HL-60 (cell line): ENCODE measurements at regions not wholly inside any gene's neighbourhood (a gene's known extent, or its start where the extent isn't known, plus 50 kb on each side); places are given as distances from the start of the nearest gene placed in this dataset.

Experiments
- DNase-seq, 2 experiments: peaks; one replicate each; pipeline ENCODE4 v3.0.0-alpha.2; 2010 to 2020; ENCODE audit warnings: low read depth in 1 of 2, low spot score in 1 of 2
- H3K27ac ChIP-seq: fragments of 250-450 bp; sonication (Bioruptor Pico); replicated peaks from 2 replicates; pipeline ENCODE4 v1.5.1; 2020; ENCODE audit warnings: mild to moderate bottlenecking, moderate library complexity
- H3K27me3 ChIP-seq: fragments of 250-450 bp; sonication (Bioruptor Pico); 2 replicates; pipeline ENCODE4 v1.5.1; 2021; ENCODE audit warnings: mild to moderate bottlenecking, moderate library complexity; ENCODE audit not compliant: insufficient read depth, poor library complexity, severe bottlenecking
- H3K4me3 ChIP-seq: replicated peaks from 2 replicates; pipeline ENCODE4 v1.5.1; 2011; ENCODE audit warnings: mild to moderate bottlenecking, control low read depth, low read length; ENCODE audit not compliant: insufficient read depth
- GABPA ChIP-seq: IDR thresholded peaks from 2 replicates; pipeline ENCODE4 v1.6.1; 2012; ENCODE audit warnings: low read depth
- POLR2AphosphoS5 ChIP-seq: IDR thresholded peaks from 2 replicates; pipeline ENCODE4 v1.6.1; 2012; ENCODE audit warnings: low read depth
- REST ChIP-seq: IDR thresholded peaks from 2 replicates; pipeline ENCODE4 v1.6.1; 2012; ENCODE audit warnings: low read depth; ENCODE audit not compliant: insufficient replicate concordance
- SPI1 ChIP-seq: IDR thresholded peaks from 2 replicates; pipeline ENCODE4 v1.6.1; 2012; ENCODE audit warnings: low read depth, mild to moderate bottlenecking, borderline replicate concordance
- TF ChIP-seq, protein P1 (sequence below): IDR thresholded peaks from one replicate; pipeline ENCODE4 v1.5.1; 2011; ENCODE audit warnings: low read length, control low read depth, inconsistent platforms; ENCODE audit not compliant: insufficient read depth

GRCh38 chr9:18017136-18017535, 438.3 kb downstream of the SH3GL2 start:
- H3K27ac ChIP-seq = no peak overlapping the region
- DNase-seq = no peak
- H3K27me3 ChIP-seq = no peaks in the 10 kb centered on the region
- TF ChIP-seq, protein P1, sequence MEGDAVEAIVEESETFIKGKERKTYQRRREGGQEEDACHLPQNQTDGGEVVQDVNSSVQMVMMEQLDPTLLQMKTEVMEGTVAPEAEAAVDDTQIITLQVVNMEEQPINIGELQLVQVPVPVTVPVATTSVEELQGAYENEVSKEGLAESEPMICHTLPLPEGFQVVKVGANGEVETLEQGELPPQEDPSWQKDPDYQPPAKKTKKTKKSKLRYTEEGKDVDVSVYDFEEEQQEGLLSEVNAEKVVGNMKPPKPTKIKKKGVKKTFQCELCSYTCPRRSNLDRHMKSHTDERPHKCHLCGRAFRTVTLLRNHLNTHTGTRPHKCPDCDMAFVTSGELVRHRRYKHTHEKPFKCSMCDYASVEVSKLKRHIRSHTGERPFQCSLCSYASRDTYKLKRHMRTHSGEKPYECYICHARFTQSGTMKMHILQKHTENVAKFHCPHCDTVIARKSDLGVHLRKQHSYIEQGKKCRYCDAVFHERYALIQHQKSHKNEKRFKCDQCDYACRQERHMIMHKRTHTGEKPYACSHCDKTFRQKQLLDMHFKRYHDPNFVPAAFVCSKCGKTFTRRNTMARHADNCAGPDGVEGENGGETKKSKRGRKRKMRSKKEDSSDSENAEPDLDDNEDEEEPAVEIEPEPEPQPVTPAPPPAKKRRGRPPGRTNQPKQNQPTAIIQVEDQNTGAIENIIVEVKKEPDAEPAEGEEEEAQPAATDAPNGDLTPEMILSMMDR = no peak
- no peak for TF ChIP-seq REST
- H3K4me3 ChIP-seq = no peak overlapping the region

DNA sequence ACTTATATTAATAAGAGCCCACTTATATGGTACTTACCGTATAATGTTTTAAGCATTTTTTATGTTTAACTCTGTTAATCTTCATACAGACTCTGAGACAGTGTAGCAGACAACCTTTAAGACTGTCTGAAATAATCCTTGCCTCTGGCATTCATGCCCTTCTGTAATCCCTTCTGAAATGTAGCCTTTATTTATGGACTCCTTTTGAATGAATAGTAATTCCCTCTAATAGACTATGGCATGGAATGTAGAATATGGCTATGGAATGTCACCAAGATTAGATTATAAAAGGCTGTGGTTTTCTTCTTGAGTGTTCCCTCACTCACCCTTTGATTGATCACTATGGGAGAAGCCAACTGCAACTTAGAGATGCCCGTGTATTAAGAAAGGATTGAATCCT, 439.4 kb downstream of the SH3GL2 start:
- Histone ChIP-seq H3K27me3 (no peaks in the 10 kb centered on the region), H3K27ac (no peak overlapping the region), H3K4me3 (no peak overlapping the region)
- TF ChIP-seq GABPA (no peak), SPI1 (no peak), REST (no peak), POLR2AphosphoS5 (no peak)
- TF ChIP-seq, protein P1 = no peak
- DNase-seq = no peak

DNA sequence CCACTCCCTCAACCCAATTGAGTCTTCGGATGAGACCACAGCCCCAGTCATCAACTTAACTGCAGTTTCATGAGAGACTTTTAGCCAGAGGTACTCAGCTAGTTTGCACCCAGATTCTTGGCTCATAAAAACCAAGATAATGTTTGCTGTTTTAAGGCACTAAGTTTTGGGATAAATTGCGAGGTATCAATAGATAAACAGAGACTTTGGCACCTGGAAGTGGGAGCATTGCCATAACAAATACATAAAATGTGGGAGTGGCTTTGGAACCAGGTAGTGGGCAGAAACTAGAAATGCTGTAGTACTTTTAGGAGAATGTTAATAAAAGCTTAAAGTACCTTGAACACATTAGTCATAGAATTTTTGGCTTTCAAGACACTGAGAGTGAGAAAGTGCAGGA, 439.8 kb downstream of the SH3GL2 start:
- no peak for DNase-seq
- no peak for TF ChIP-seq GABPA
- no peak for TF ChIP-seq REST
- TF ChIP-seq, protein P1 = no peak
- no peak for TF ChIP-seq SPI1
- TF ChIP-seq POLR2AphosphoS5 = no peak

More for the DNA sequence above, 439.8 kb downstream of the SH3GL2 start:
- no peaks in the 10 kb centered on the region for H3K27me3 ChIP-seq
- H3K27ac ChIP-seq = no peak overlapping the region
- H3K4me3 ChIP-seq = no peak overlapping the region
